ENCODE measurements at regions not wholly inside any gene's neighbourhood (a gene's known extent, or its start where the extent isn't known, plus 50 kb on each side); places are given as distances from the start of the nearest gene placed in this dataset.

DNA sequence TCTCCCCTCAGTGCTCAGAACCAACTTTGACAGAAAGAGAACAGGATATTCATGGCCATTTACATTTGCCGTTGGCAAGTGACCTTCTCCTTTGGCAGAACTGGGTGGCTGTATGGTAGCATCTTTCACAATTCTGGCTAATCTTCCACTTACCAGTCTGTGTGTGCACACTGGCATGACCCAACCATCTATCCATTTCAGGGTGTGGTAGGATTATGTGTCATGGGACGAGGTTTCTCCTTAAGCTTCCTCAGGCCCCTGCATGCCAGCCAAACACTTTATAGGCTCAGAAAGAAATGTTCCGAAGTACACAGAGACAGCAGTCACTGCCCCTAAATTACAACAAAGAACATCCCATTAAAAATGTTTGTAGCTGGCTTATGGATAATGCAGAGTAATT lies 497.1 kb downstream of the NFIB start:
- no peaks in the 10 kb centered on the region for H3K9me3 ChIP-seq (ENCODE audit: low read depth)
- no peak for DNase-seq (ENCODE audit: low spot score)
- Mint-ChIP-seq H3K27me3 (ENCODE audit: insufficient read depth, low read depth) (no peaks in the 10 kb centered on the region), H3K9me3 (peaks cover 6% of the 10 kb centered on the region), H3K4me3 (no peak overlapping the region), H3K27ac (no peak overlapping the region), H3K36me3 (no peaks in the 10 kb centered on the region), H3K4me1 (peaks cover 2% of the 10 kb centered on the region)
- no peaks in the 10 kb centered on the region for H3K27me3 ChIP-seq
- no peaks in the 10 kb centered on the region for H3K4me1 ChIP-seq
- no peak overlapping the region for H3K4me3 ChIP-seq
- TF ChIP-seq EZH2 (IDR thresholded peaks at IDR 0.05) (no peak), EZH2phosphoT487 (IDR thresholded peaks at IDR 0.05) (no peak)
- TF ChIP-seq, protein P1, sequence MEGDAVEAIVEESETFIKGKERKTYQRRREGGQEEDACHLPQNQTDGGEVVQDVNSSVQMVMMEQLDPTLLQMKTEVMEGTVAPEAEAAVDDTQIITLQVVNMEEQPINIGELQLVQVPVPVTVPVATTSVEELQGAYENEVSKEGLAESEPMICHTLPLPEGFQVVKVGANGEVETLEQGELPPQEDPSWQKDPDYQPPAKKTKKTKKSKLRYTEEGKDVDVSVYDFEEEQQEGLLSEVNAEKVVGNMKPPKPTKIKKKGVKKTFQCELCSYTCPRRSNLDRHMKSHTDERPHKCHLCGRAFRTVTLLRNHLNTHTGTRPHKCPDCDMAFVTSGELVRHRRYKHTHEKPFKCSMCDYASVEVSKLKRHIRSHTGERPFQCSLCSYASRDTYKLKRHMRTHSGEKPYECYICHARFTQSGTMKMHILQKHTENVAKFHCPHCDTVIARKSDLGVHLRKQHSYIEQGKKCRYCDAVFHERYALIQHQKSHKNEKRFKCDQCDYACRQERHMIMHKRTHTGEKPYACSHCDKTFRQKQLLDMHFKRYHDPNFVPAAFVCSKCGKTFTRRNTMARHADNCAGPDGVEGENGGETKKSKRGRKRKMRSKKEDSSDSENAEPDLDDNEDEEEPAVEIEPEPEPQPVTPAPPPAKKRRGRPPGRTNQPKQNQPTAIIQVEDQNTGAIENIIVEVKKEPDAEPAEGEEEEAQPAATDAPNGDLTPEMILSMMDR (IDR thresholded peaks at IDR 0.05) = no peak
- H3K79me2 ChIP-seq (ENCODE audit: low read depth) = no peaks in the 10 kb centered on the region
- no peaks in the 10 kb centered on the region for H3K36me3 ChIP-seq
- no peaks in the 10 kb centered on the region for H4K20me1 ChIP-seq (ENCODE audit: low read depth)
- no peak overlapping the region for H3K27ac ChIP-seq
- no peaks in the 10 kb centered on the region for H3F3A ChIP-seq (ENCODE audit: low read depth)
- no peak overlapping the region for H3K4me2 ChIP-seq
- no peak overlapping the region for H3K9ac ChIP-seq
- no peak overlapping the region for H2AFZ ChIP-seq (replicated peaks)

- Histone ChIP-seq H4K20me1 (ENCODE audit: low read depth) (no peaks in the 10 kb centered on the region), H3K4me2 (no peak overlapping the region), H3K36me3 (no peaks in the 10 kb centered on the region), H2AFZ (replicated peaks) (no peak overlapping the region), H3K27ac (no peak overlapping the region), H3K27me3 (no peaks in the 10 kb centered on the region), H3K4me1 (no peaks in the 10 kb centered on the region), H3K9ac (no peak overlapping the region), H3F3A (ENCODE audit: low read depth) (no peaks in the 10 kb centered on the region), H3K79me2 (ENCODE audit: low read depth) (no peaks in the 10 kb centered on the region), H3K4me3 (no peak overlapping the region), H3K9me3 (ENCODE audit: low read depth) (no peaks in the 10 kb centered on the region)
- Mint-ChIP-seq H3K4me1 (peaks cover 2% of the 10 kb centered on the region), H3K36me3 (no peaks in the 10 kb centered on the region), H3K9me3 (peaks cover 6% of the 10 kb centered on the region), H3K27me3 (ENCODE audit: insufficient read depth, low read depth) (no peaks in the 10 kb centered on the region), H3K4me3 (no peak overlapping the region), H3K27ac (no peak overlapping the region)
- DNase-seq (ENCODE audit: low spot score) = no peak
- TF ChIP-seq, protein P1 (IDR thresholded peaks at IDR 0.05) = no peak
- no peak for TF ChIP-seq EZH2 (IDR thresholded peaks at IDR 0.05)
- no peak for TF ChIP-seq EZH2phosphoT487 (IDR thresholded peaks at IDR 0.05)
These were observed 499.1 kb downstream of the NFIB start for GRCh38 chr9:13814647-13815400.

- H3K4me3 Mint-ChIP-seq = no peak overlapping the region
These were observed 502.1 kb downstream of the NFIB start for GRCh38 chr9:13811876-13812275.

More at GRCh38 chr9:13811876-13812275, 502.1 kb downstream of the NFIB start:
- Histone ChIP-seq H3K4me1 (no peaks in the 10 kb centered on the region), H3K27me3 (no peaks in the 10 kb centered on the region), H3K36me3 (no peaks in the 10 kb centered on the region), H3K27ac (no peak overlapping the region), H3K9me3 (ENCODE audit: low read depth) (no peaks in the 10 kb centered on the region), H3K4me3 (no peak overlapping the region), H3K79me2 (ENCODE audit: low read depth) (no peaks in the 10 kb centered on the region), H3K4me2 (no peak overlapping the region), H2AFZ (replicated peaks) (no peak overlapping the region), H3F3A (ENCODE audit: low read depth) (no peaks in the 10 kb centered on the region), H3K9ac (no peak overlapping the region), H4K20me1 (ENCODE audit: low read depth) (no peaks in the 10 kb centered on the region)
- H3K9me3 Mint-ChIP-seq = no peaks in the 10 kb centered on the region
- no peaks in the 10 kb centered on the region for H3K36me3 Mint-ChIP-seq
- DNase-seq (ENCODE audit: low spot score) = no peak
- H3K27me3 Mint-ChIP-seq (ENCODE audit: insufficient read depth, low read depth) = no peaks in the 10 kb centered on the region
- peaks cover 5% of the 10 kb centered on the region for H3K4me1 Mint-ChIP-seq
- TF ChIP-seq, protein P1 (IDR thresholded peaks at IDR 0.05) = no peak
- TF ChIP-seq EZH2phosphoT487 (IDR thresholded peaks at IDR 0.05) (no peak), EZH2 (IDR thresholded peaks at IDR 0.05) (no peak)
- H3K27ac Mint-ChIP-seq = no peak overlapping the region
